GM12873 (cell line): ENCODE measurements at regions not wholly inside any gene's neighbourhood (a gene's known extent, or its start where the extent isn't known, plus 50 kb on each side); places are given as distances from the start of the nearest gene placed in this dataset.

ENCODE experiments used
- TF ChIP-seq, protein P1 (sequence below): IDR thresholded peaks from 2 replicates; pipeline ENCODE4 v1.5.1; 2012; ENCODE audit warnings: low read depth, mild to moderate bottlenecking, moderate library complexity, low read length, control low read depth; ENCODE audit not compliant: insufficient read depth; ENCODE audit errors: missing control alignments

DNA sequence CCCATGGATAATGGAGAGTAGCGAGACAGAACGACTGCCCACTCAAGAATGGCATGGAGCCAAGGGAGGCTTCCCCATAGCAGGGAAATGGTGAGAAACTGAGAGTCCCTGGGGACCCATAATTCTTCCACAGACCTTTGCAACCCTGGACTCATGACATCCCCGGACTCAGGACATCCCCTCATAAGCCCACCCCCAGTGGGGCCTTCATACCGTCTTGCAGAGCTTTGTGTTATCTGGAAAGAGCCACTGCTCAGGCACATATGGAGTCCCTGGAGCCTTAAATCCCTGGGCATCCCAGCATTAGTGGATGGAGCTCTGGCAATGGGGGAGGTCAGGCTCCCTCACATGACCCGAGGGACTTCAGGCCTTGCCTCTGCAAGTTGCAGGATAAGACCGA, 865.4 kb upstream of the ARRDC3 start:
- TF ChIP-seq, protein P1, sequence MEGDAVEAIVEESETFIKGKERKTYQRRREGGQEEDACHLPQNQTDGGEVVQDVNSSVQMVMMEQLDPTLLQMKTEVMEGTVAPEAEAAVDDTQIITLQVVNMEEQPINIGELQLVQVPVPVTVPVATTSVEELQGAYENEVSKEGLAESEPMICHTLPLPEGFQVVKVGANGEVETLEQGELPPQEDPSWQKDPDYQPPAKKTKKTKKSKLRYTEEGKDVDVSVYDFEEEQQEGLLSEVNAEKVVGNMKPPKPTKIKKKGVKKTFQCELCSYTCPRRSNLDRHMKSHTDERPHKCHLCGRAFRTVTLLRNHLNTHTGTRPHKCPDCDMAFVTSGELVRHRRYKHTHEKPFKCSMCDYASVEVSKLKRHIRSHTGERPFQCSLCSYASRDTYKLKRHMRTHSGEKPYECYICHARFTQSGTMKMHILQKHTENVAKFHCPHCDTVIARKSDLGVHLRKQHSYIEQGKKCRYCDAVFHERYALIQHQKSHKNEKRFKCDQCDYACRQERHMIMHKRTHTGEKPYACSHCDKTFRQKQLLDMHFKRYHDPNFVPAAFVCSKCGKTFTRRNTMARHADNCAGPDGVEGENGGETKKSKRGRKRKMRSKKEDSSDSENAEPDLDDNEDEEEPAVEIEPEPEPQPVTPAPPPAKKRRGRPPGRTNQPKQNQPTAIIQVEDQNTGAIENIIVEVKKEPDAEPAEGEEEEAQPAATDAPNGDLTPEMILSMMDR = no peak

DNA sequence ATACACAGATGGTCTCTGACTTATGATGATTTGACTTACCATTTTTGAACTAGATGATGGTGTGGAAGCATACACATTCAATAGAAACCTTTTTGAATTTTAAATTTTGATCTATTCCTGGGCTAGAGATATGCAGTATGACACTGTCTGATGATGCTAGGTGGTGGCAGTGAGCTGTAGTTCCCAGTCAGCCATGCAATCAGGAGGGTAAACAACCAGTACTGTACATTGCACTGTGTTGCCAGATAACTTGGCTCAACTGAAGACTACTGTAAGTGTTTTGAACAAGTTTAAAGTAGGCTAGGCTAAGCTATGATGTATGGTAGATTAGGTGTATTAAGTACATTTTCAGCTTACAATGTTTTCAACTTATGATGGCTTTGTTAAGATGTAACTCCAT, 859.1 kb upstream of the ARRDC3 start:
- TF ChIP-seq, protein P1 = no peak

DNA sequence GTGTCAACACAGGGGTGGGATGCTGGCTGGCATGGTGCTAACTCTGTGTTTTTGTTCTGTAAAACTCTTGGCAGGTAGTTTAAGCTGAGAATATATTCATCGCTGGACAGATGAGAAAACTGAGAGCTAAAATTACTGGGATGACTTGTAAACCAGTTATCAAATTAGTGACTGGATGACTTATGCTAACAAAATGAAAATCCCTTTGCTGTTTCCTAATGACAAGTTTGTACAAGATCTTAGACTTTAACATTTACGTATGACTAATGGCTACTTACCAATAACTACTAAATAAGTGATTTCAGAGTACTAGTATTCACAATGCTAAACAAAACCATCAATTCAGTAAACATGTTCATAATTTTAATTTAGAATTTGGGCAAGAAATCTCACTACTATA, 854.8 kb upstream of the ARRDC3 start:
- TF ChIP-seq, protein P1 = no peak

DNA sequence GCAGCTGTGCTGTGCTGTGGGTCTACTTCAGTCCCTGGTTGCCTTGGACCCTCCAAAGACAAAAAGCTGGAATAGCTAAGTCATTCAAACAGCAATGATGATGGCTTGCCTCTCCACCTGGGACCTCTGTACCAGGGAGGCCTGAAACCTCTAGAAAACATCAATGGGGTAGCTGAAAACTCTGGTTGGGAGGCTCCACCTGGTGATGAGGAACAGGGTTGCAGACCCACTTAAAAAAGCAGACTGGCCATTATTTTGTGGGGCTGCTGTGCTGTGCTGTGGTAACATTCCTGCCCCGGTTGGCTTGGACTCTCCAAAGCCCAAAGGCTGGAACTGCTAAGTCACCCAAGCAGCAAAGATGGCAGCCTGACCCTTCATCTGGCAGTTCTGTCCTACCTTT, 839.3 kb upstream of the ARRDC3 start:
- TF ChIP-seq, protein P1 = peak; percentile 9

DNA sequence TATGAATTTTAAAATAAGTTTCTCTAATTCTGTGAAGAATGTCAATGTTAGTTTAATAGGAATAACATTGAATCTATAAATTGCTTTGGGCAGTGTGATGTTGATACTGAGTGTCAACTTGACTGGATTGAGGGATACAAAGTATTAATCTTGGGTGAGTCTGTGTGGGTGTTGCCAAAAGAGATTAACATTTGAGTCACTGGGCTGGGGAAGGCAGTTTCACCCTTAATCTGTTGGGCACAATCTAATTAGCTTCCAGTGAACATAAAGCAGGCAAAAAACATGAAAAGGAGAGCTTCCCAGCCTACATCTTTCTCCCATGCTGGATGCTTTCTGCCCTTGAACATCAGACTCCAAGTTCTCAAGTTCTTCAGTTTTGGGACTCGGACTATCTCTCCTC, 832.0 kb upstream of the ARRDC3 start:
- TF ChIP-seq, protein P1 = no peak

DNA sequence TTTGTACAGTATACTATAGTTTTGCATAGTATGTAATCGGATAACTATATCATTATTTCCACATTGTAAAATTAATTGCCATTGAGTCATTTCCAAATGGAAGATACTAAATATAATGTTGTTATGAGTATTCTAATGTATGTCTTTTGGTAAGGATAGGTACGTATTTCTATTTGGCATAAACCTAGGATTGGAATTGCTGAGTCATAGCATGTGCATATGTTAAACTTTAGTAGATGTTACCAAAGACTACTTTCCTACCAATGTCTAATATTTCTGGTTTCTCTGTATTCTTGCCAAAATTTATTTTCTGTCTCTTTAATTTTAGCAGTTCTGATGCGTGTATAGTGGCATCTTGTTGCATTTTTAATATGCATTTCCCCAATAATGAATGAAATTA, 825.1 kb upstream of the ARRDC3 start:
- TF ChIP-seq, protein P1 = no peak

DNA sequence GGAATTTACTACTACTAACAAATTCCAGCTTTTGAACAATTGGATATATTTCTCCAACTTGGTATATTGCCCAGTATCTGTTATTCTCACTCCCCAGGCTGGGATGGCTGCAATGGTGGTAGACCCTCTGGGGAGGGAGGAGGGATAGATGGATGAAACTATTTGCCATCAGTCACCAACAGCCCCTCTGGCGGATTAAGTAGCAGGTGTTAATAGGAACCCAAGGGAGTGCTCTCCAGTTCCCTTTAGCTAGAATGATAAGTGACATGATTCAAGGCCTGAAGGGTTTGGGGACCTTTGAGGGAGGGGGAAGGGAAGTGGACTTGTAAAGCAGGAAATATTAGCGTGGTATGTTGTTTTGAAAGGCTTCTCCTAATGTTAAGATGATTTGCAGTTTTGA, 824.0 kb upstream of the ARRDC3 start:
- TF ChIP-seq, protein P1 = no peak
